GM12891 (cell line): ENCODE measurements at regions not wholly inside any gene's neighbourhood (a gene's known extent, or its start where the extent isn't known, plus 50 kb on each side); places are given as distances from the start of the nearest gene placed in this dataset.

ENCODE experiments used
- DNase-seq: peaks from one replicate; pipeline ENCODE4 v3.0.0; 2011; ENCODE audit warnings: low spot score; ENCODE audit not compliant: insufficient read length
- FAIRE-seq: peaks from 2 replicates; lab custom pipeline; 2011; peaks lifted over from hg19 to GRCh38; lab: Jason Lieb, UNC
- PAX5 ChIP-seq: IDR thresholded peaks from 2 replicates; pipeline ENCODE4 v1.6.1; 2011; ENCODE audit warnings: low read length, moderate library complexity, mild to moderate bottlenecking; ENCODE audit not compliant: insufficient read depth, severe bottlenecking
- POLR2A ChIP-seq: IDR thresholded peaks from 2 replicates; pipeline ENCODE4 v1.6.1; 2011; ENCODE audit warnings: low read depth, low read length, control low read depth
- POLR2AphosphoS5 ChIP-seq: IDR thresholded peaks from 2 replicates; pipeline ENCODE4 v1.6.1; 2011; ENCODE audit warnings: low read depth, low read length, control low read depth
- POU2F2 ChIP-seq: IDR thresholded peaks from 2 replicates; pipeline ENCODE4 v1.6.1; 2011; ENCODE audit warnings: low read depth, mild to moderate bottlenecking, control low read depth, low read length, moderate library complexity
- SPI1 ChIP-seq: IDR thresholded peaks from 2 replicates; pipeline ENCODE4 v1.6.1; 2011; ENCODE audit warnings: low read depth, low read length, control low read depth
- TAF1 ChIP-seq: IDR thresholded peaks from 2 replicates; pipeline ENCODE4 v1.6.1; 2011; ENCODE audit warnings: low read depth, low read length, control low read depth

- no peak for FAIRE-seq
- no peak for DNase-seq
- TF ChIP-seq POLR2A = no peak
Measured at GRCh38 chr10:78476156-78476555, 442.5 kb downstream of the RPS24 start.

GRCh38 chr10:78476844-78477243 is 443.2 kb downstream of the RPS24 start:
- FAIRE-seq (no peak), DNase-seq (no peak)
- TF ChIP-seq POLR2AphosphoS5 (no peak), PAX5 (no peak), TAF1 (no peak), POLR2A (no peak), POU2F2 (no peak), SPI1 (no peak)

GRCh38 chr10:78478919-78479318 is 445.3 kb downstream of the RPS24 start:
- no peak for FAIRE-seq
- TF ChIP-seq PAX5 (no peak), SPI1 (no peak), POLR2A (no peak), POU2F2 (no peak)
- DNase-seq = no peak

- TF ChIP-seq POU2F2 = no peak
- no peak for TF ChIP-seq POLR2A
- TF ChIP-seq TAF1 = no peak
- TF ChIP-seq SPI1 = no peak
- TF ChIP-seq POLR2AphosphoS5 = no peak
- no peak for TF ChIP-seq PAX5
- FAIRE-seq (no peak), DNase-seq (no peak)
Measured at GRCh38 chr10:78479467-78479866, 445.8 kb downstream of the RPS24 start.

GRCh38 chr10:78481842-78482241 is 448.2 kb downstream of the RPS24 start:
- no peak for FAIRE-seq
- no peak for TF ChIP-seq PAX5
- TF ChIP-seq TAF1 = no peak
- no peak for TF ChIP-seq SPI1
- TF ChIP-seq POU2F2 = no peak
- TF ChIP-seq POLR2A = no peak
- TF ChIP-seq POLR2AphosphoS5 = no peak

GRCh38 chr10:78483641-78484040 is 450.0 kb downstream of the RPS24 start:
- TF ChIP-seq POLR2A = no peak
- no peak for TF ChIP-seq POLR2AphosphoS5
- TF ChIP-seq POU2F2 = no peak
- TF ChIP-seq PAX5 = no peak
- no peak for TF ChIP-seq SPI1
- no peak for TF ChIP-seq TAF1
- no peak for FAIRE-seq
- DNase-seq = no peak

More at GRCh38 chr10:78481842-78482241, 448.2 kb downstream of the RPS24 start:
- no peak for DNase-seq

- FAIRE-seq (no peak), DNase-seq (no peak)
- TF ChIP-seq POU2F2 = no peak
- no peak for TF ChIP-seq TAF1
- no peak for TF ChIP-seq POLR2A
- no peak for TF ChIP-seq SPI1
- no peak for TF ChIP-seq POLR2AphosphoS5
- TF ChIP-seq PAX5 = no peak
Measured at GRCh38 chr10:78489034-78489433, 455.4 kb downstream of the RPS24 start.

- DNase-seq (no peak), FAIRE-seq (no peak)
- TF ChIP-seq PAX5 (no peak), POLR2AphosphoS5 (no peak)
Measured at GRCh38 chr10:78491812-78492211, 458.1 kb downstream of the RPS24 start.

GRCh38 chr10:78492424-78492823 is 458.8 kb downstream of the RPS24 start:
- no peak for FAIRE-seq

GRCh38 chr10:78494179-78494578 is 460.5 kb downstream of the RPS24 start:
- FAIRE-seq = no peak
- no peak for DNase-seq
- TF ChIP-seq POLR2AphosphoS5 (no peak), SPI1 (no peak), TAF1 (no peak)

More at GRCh38 chr10:78492424-78492823, 458.8 kb downstream of the RPS24 start:
- no peak for DNase-seq
- no peak for TF ChIP-seq TAF1
- TF ChIP-seq POU2F2 = no peak
- TF ChIP-seq POLR2A = no peak
- TF ChIP-seq SPI1 = no peak
- no peak for TF ChIP-seq POLR2AphosphoS5
- TF ChIP-seq PAX5 = no peak
